Left renal cortex interstitium (tissue), 4 donors: ENCODE measurements at regions not wholly inside any gene's neighbourhood (a gene's known extent, or its start where the extent isn't known, plus 50 kb on each side); places are given as distances from the start of the nearest gene placed in this dataset.

Experiments
- DNase-seq, 4 donors: peaks; one replicate each; pipeline ENCODE4 v3.0.0-alpha.2; 2013; ENCODE audit warnings: low read depth in 4 of 4, low spot score in 2 of 4, missing footprints in 1 of 4

GRCh38 chr3:146313031-146313745 is 62.3 kb upstream of the PLSCR4 start:
- DNase-seq: no peak

DNA sequence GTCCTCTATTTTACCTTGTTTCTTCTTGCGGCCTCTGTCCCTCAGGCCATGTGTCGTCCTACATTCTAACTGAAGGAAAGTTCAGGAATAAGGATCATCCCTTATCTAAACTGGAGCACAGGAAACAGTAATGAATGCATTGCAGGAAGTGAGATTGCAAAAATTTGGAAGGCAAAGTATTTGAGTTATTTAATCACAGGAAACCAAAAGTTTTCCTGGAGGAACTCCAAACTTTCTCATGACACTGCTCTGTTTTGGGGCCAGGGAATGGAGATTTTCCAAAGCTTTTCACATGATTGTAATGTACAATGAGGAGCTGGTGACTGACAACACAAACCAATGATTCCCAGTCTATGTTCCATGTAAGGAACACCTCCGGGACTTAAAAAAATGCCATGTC is 57.8 kb upstream of the PLSCR4 start:
- peak in 1 of 4 donors; percentile 24 for DNase-seq

DNA sequence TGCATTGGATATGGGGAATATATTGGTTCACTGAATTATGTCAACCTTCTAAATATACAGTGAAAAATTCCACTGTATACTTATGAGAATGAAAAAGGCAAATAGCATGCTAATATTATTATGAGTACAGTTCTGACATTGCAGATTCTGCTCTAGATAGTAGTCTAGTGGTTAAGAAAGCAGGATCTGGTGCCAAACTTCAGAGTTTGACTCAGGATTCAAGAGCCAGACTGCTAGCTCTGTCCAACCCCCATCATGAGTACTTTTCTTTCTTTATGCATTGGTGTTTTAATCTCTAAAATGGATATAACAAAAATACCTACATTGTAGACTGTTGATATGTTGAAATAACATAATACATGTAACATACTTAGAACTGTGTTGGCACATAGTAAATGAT is 57.3 kb upstream of the PLSCR4 start:
- no peak for DNase-seq

DNA sequence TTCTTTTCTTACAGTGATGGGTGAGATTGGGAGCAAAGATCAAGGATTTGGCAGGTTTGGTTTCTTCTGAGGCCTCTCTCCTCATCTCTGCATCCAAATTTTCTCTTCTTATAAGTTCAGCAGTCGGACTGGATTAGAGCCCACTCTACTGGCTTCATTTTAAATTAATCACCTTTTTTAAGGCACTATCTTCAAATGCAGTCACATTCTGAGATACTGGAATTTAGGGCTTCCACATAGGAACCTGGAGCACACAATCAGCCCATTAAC is 56.5 kb upstream of the PLSCR4 start:
- DNase-seq: no peak

DNA sequence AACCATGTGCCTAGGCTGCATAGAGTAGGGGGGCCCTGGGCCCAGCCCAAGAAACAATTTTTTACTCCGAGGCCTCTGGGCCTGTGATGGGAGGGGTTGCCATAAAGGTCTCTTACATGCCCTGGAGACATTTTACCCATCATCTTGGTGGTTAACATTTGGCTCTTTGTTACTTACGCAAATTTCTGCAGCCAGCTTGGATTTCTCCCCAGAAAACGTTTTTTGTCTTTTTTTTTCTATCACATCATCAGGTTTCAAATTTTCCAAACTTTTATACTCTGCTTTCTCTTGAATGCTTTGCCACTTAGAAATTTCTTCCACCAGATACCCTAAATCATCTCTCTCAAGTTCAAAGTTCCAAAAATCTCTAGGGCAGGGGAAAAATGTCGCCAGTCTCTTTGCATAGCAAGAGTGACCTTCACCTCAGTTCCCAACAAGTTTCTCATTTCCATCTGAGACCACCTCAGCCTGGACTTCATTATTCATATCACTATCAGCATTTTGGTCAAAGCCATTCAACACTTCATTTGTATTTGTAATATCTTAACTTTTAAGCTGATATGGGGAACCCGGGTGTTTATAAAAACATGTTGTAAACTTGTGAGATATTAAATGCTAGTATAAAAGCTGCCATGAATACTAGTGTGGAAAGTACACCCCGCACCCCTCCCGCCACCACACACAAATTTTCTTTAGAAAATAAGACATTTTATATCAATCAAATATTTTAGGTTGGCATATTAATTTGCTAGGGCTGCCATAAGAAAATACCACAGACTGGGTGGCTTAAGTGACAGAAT is 56.0 kb upstream of the PLSCR4 start:
- no peak for DNase-seq

DNA sequence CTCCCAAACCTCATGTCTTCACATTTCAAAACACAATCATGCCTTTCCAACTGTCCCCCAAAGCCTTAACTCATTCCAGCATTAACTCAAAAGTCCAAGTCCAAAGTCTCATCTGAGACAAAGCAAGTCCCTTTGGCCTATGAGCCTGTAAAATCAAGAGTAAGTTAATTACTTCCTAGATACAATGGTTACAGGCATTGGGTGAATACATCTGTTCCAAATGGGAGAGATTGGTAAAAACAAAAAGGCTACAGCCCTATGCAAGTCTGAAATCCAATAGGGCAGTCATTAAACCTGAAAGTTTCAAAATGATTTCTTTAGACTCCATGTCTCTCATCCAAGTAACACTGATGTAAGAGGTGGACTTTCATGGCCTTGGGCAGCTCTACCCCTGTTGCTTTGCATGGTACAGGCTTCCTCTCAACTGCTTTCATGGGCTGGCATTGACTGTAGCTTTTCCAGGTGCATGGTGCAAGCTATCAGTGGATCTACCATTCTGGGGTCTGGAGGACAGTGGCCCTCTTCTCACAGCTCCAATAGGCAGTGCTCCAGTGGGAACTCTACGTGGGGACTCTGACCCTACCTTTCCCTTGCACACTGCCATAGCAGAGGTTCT is 55.0 kb upstream of the PLSCR4 start:
- DNase-seq: no peak

DNA sequence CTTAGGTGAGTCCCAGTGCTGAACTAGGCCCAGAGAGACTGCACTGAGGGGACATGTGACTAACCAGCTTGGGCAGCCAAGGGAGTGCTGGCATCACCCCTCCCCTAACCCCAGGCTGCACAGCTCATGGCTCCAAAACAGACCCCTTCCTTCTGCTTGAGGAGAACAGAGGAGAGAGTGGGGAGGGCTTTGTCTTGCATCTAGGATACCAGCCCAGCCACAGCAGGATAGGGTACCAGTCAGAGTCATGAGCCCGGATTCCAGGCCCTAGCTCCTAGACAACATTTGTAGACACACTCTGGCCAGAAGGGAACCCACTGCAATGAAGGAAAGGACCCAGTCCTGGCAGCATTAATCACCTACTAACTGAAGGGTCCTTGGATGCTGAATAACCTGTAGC is 49.9 kb upstream of the PLSCR4 start:
- no peak for DNase-seq
